SK-N-SH (cell line): ENCODE measurements at regions not wholly inside any gene's neighbourhood (a gene's known extent, or its start where the extent isn't known, plus 50 kb on each side); places are given as distances from the start of the nearest gene placed in this dataset.

ENCODE experiments used
- CTCF ChIA-PET: fragments of 300-600, 350-600 bp; formaldehyde crosslinking; extraction: SDS; loops from one replicate; lab custom pipeline; 2021; lab: Yijun Ruan, JAX
- POLR2A ChIA-PET: fragments of 350-600 bp; sonication (Branson Sonifier 250); formaldehyde crosslinking; extraction: SDS; loops from one replicate; lab custom pipeline; 2020; ENCODE audit warnings: antibody characterized with exemption, inconsistent platforms; lab: Yijun Ruan, JAX
- DNase-seq: peaks from one replicate; pipeline ENCODE4 v3.0.0; 2012
- H2AFZ ChIP-seq: fragments of 200-600 bp; sonication (generic); 2 replicates; pipeline ENCODE4 v1.8.1; 2016; ENCODE audit warnings: antibody characterized with exemption, mild to moderate bottlenecking, low read depth
- H3F3A ChIP-seq: fragments of 200-600 bp; sonication (generic); replicated peaks from 2 replicates; pipeline ENCODE3; 2016; ENCODE audit warnings: antibody characterized with exemption, mild to moderate bottlenecking; ENCODE audit not compliant: insufficient read depth
- H3K27ac ChIP-seq, 2 experiments: fragments of 200-500 bp in 1 of 2; fragments of 200-600 bp in 1 of 2; sonication (Bioruptor generic) in 1 of 2; sonication (generic), shearing (Covaris generic) in 1 of 2; 2 replicates each; pipeline versions ENCODE4 v1.5.1 to v1.6.1; 2014 to 2016; ENCODE audit warnings: low read depth in 2 of 2, inconsistent platforms in 1 of 2, low read length in 1 of 2, mild to moderate bottlenecking in 1 of 2, mixed read lengths in 1 of 2
- H3K27me3 ChIP-seq: fragments of 200-600 bp; sonication (generic), shearing (Covaris generic); 2 replicates; pipeline ENCODE4 v1.6.1; 2016; ENCODE audit warnings: mixed run types; ENCODE audit not compliant: insufficient read depth
- H3K36me3 ChIP-seq, 2 experiments: fragments of 200-500 bp in 1 of 2; fragments of 200-600 bp in 1 of 2; sonication (Bioruptor generic) in 1 of 2; sonication (generic) in 1 of 2; replicated peaks in 1 of 2; 2 replicates each; pipeline versions ENCODE3 to v1.5.1; 2014 to 2016; ENCODE audit warnings: low read length in 1 of 2, mild to moderate bottlenecking in 1 of 2; ENCODE audit not compliant: insufficient read depth in 2 of 2, control insufficient read depth in 1 of 2
- H3K4me1 ChIP-seq, 2 experiments: fragments of 200-500 bp in 1 of 2; fragments of 200-600 bp in 1 of 2; sonication (Bioruptor generic) in 1 of 2; sonication (generic), shearing (Covaris generic) in 1 of 2; 2 replicates each; pipeline versions ENCODE4 v1.5.1 to v1.6.1; 2014 to 2016; ENCODE audit warnings: low read depth in 1 of 2, low read length in 1 of 2, mixed run types in 1 of 2; ENCODE audit not compliant: insufficient read depth in 2 of 2, control insufficient read depth in 1 of 2
- H3K4me2 ChIP-seq: fragments of 200-600 bp; sonication (generic), shearing (Covaris generic); 2 replicates; pipeline ENCODE4 v1.6.1; 2017; ENCODE audit warnings: mixed run types
- H3K4me3 ChIP-seq, 2 experiments: fragments of 200-500 bp in 1 of 2; fragments of 200-600 bp in 1 of 2; sonication (Bioruptor generic) in 1 of 2; sonication (generic), shearing (Covaris generic) in 1 of 2; 2 replicates each; pipeline versions ENCODE4 v1.5.1 to v1.8.1; 2014 to 2016; ENCODE audit warnings: low read depth in 2 of 2, inconsistent platforms in 1 of 2, low read length in 1 of 2, mild to moderate bottlenecking in 1 of 2, mixed read lengths in 1 of 2, moderate library complexity in 1 of 2
- H3K79me2 ChIP-seq: fragments of 200-600 bp; sonication (generic); 2 replicates; pipeline ENCODE4 v1.8.1; 2017; ENCODE audit warnings: mild to moderate bottlenecking; ENCODE audit not compliant: insufficient read depth
- H3K9ac ChIP-seq: fragments of 200-600 bp; sonication (generic); 2 replicates; pipeline ENCODE4 v1.6.1; 2017; ENCODE audit warnings: mixed run types
- H3K9me2 ChIP-seq: fragments of 200-600 bp; sonication (generic); 2 replicates; pipeline ENCODE4 v1.6.1; 2017; ENCODE audit warnings: mixed run types
- H3K9me3 ChIP-seq: fragments of 200-600 bp; sonication (generic); 2 replicates; pipeline ENCODE4 v1.6.1; 2017; ENCODE audit warnings: mixed run types, mild to moderate bottlenecking, moderate library complexity
- H4K20me1 ChIP-seq: fragments of 200-600 bp; sonication (generic); 2 replicates; pipeline ENCODE4 v1.6.1; 2017; ENCODE audit warnings: mild to moderate bottlenecking, mixed run types; ENCODE audit not compliant: insufficient read depth
- ELF1 ChIP-seq: IDR thresholded peaks from 2 replicates; pipeline ENCODE4 v1.4.0; 2012
- EZH2phosphoT487 ChIP-seq: fragments of 200-600 bp; sonication (generic); IDR thresholded peaks from 2 replicates; pipeline ENCODE4 v1.6.1; 2017; ENCODE audit warnings: low read depth, mixed run types, mild to moderate bottlenecking, antibody characterized with exemption, moderate library complexity, borderline replicate concordance
- FOSL2 ChIP-seq: IDR thresholded peaks from 2 replicates; pipeline ENCODE4 v1.4.0; 2012; ENCODE audit warnings: low read depth, mild to moderate bottlenecking, moderate library complexity, borderline replicate concordance
- FOXJ3 ChIP-seq: sonication (generic); formaldehyde crosslinking; IDR thresholded peaks from 2 replicates; pipeline ENCODE4 v1.5.1; 2020; ENCODE audit warnings: mild to moderate bottlenecking, missing genetic modification reagents
- FOXM1 ChIP-seq: IDR thresholded peaks from 2 replicates; pipeline ENCODE4 v1.4.0; 2012; ENCODE audit warnings: low read depth, mild to moderate bottlenecking
- GABPA ChIP-seq: IDR thresholded peaks from 2 replicates; pipeline ENCODE4 v1.4.0; 2012; ENCODE audit warnings: low read depth, mild to moderate bottlenecking
- GATA2 ChIP-seq: sonication (generic); formaldehyde crosslinking; IDR thresholded peaks from 2 replicates; pipeline ENCODE4 v1.5.0; 2020; ENCODE audit warnings: mild to moderate bottlenecking, missing genetic modification reagents
- IRF3 ChIP-seq: fragments of 150-350 bp; IDR thresholded peaks from 2 replicates; pipeline ENCODE4 v1.6.1; 2016; ENCODE audit warnings: mild to moderate bottlenecking, low read depth, low read length
- JUND ChIP-seq: IDR thresholded peaks from 2 replicates; pipeline ENCODE4 v1.4.0; 2012
- MAX ChIP-seq: IDR thresholded peaks from 2 replicates; pipeline ENCODE4 v1.4.0; 2012; ENCODE audit warnings: low read depth
- MXI1 ChIP-seq: IDR thresholded peaks from 2 replicates; pipeline ENCODE4 v1.6.1; 2012; ENCODE audit warnings: mild to moderate bottlenecking, low read depth, low read length, improper control_type of control experiment
- NFIC ChIP-seq: IDR thresholded peaks from 2 replicates; pipeline ENCODE4 v1.4.0; 2012; ENCODE audit warnings: borderline replicate concordance
- NRF1 ChIP-seq: IDR thresholded peaks from 2 replicates; pipeline ENCODE4 v1.6.1; 2012; ENCODE audit warnings: low read depth, mild to moderate bottlenecking, low read length
- RAD21 ChIP-seq: IDR thresholded peaks from 2 replicates; pipeline ENCODE4 v1.6.1; 2012; ENCODE audit warnings: mild to moderate bottlenecking, low read length
- REST ChIP-seq: IDR thresholded peaks from 2 replicates; pipeline ENCODE4 v1.6.1; 2012; ENCODE audit warnings: mild to moderate bottlenecking, low read depth, low read length, moderate library complexity
- RFX5 ChIP-seq: IDR thresholded peaks from 2 replicates; pipeline ENCODE4 v1.6.1; 2012; ENCODE audit warnings: mild to moderate bottlenecking, improper control_type of control experiment, low read length
- RXRA ChIP-seq: IDR thresholded peaks from 2 replicates; pipeline ENCODE4 v1.4.0; 2012; ENCODE audit warnings: low read depth, mild to moderate bottlenecking, borderline replicate concordance
- SIN3A ChIP-seq: IDR thresholded peaks from 2 replicates; pipeline ENCODE4 v1.6.1; 2012; ENCODE audit warnings: low read depth, mild to moderate bottlenecking, low read length, moderate library complexity, borderline replicate concordance
- TAF1 ChIP-seq: IDR thresholded peaks from 2 replicates; pipeline ENCODE4 v1.6.1; 2012; ENCODE audit warnings: low read depth, mild to moderate bottlenecking, low read length, moderate library complexity, borderline replicate concordance
- TEAD4 ChIP-seq: IDR thresholded peaks from 2 replicates; pipeline ENCODE4 v1.4.0; 2012; ENCODE audit warnings: mild to moderate bottlenecking, borderline replicate concordance; ENCODE audit not compliant: insufficient read depth
- USF1 ChIP-seq: IDR thresholded peaks from 2 replicates; pipeline ENCODE4 v1.4.0; 2012; ENCODE audit warnings: low read depth, borderline replicate concordance
- USF2 ChIP-seq: fragments of 150-350 bp; IDR thresholded peaks from 2 replicates; pipeline ENCODE4 v1.6.1; 2017; ENCODE audit warnings: antibody characterized with exemption, low read length, low read depth, borderline replicate concordance

GRCh38 chr18:44396550-44396949, 284.1 kb upstream of the SETBP1 start:
- ChIA-PET CTCF (interaction anchor here (0.6 kb wide), 1 partner anchor 561 kb away, joined by 3 read pairs; no protein-coding TSS in a partner anchor), POLR2A (no interaction called here)
- Histone ChIP-seq H4K20me1 (no peaks in the 10 kb centered on the region), H3K9me3 (no peaks in the 10 kb centered on the region), H3K79me2 (no peaks in the 10 kb centered on the region), H3K4me3 (no peak overlapping the region), H3K36me3 (no peaks in the 10 kb centered on the region), H3K4me2 (no peak overlapping the region), H3K27ac (no peak overlapping the region), H3K9me2 (no peaks in the 10 kb centered on the region), H2AFZ (no peak overlapping the region), H3K4me1 (no peaks in the 10 kb centered on the region), H3K9ac (no peak overlapping the region), H3F3A (no peaks in the 10 kb centered on the region), H3K27me3 (no peaks in the 10 kb centered on the region)
- DNase-seq, result no peak
- no peak for TF ChIP-seq GATA2 (CRISPR knock-in tag)
- TF ChIP-seq FOSL2, result no peak
- TF ChIP-seq SIN3A, result no peak
- no peak for TF ChIP-seq USF2
- TF ChIP-seq REST, result no peak
- TF ChIP-seq NRF1, result no peak
- no peak for TF ChIP-seq TEAD4
- TF ChIP-seq RAD21, result no peak
- TF ChIP-seq TAF1, result no peak
- TF ChIP-seq ELF1, result no peak
- TF ChIP-seq FOXM1, result no peak

- DNase-seq, result no peak
- CTCF ChIA-PET, result no interaction called here
- no peaks in the 10 kb centered on the region for H3K36me3 ChIP-seq
- no peak for TF ChIP-seq NRF1
- TF ChIP-seq IRF3, result no peak
- TF ChIP-seq USF1, result no peak
- TF ChIP-seq FOXM1, result no peak
- TF ChIP-seq MXI1, result no peak
- no peak for TF ChIP-seq USF2
- TF ChIP-seq SIN3A, result no peak
- TF ChIP-seq EZH2phosphoT487, result no peak
- TF ChIP-seq FOXJ3 (CRISPR knock-in tag), result no peak
- no peak for TF ChIP-seq RXRA
- TF ChIP-seq ELF1, result no peak
- no peak for TF ChIP-seq GABPA
- TF ChIP-seq GATA2 (CRISPR knock-in tag), result no peak
- TF ChIP-seq NFIC, result no peak
- TF ChIP-seq MAX, result no peak
- no peak for TF ChIP-seq TAF1
- no peak for TF ChIP-seq JUND
- TF ChIP-seq FOSL2, result no peak
- no peak for TF ChIP-seq RFX5
These were observed 271.6 kb upstream of the SETBP1 start for GRCh38 chr18:44409071-44409470.

More at GRCh38 chr18:44409071-44409470, 271.6 kb upstream of the SETBP1 start:
- Histone ChIP-seq H3K9me2 (peaks cover 3% of the 10 kb centered on the region; the same call in 1 of the 2 replicates), H3K4me3 (no peak overlapping the region), H3K9ac (no peak overlapping the region), H2AFZ (no peak overlapping the region), H4K20me1 (no peaks in the 10 kb centered on the region), H3K9me3 (no peaks in the 10 kb centered on the region), H3K79me2 (no peaks in the 10 kb centered on the region), H3K27ac (no peak overlapping the region), H3K4me1 (no peaks in the 10 kb centered on the region), H3F3A (no peaks in the 10 kb centered on the region), H3K27me3 (no peaks in the 10 kb centered on the region), H3K4me2 (no peak overlapping the region)
- POLR2A ChIA-PET, result no interaction called here
